ENCODE measurements at regions not wholly inside any gene's neighbourhood (a gene's known extent, or its start where the extent isn't known, plus 50 kb on each side); places are given as distances from the start of the nearest gene placed in this dataset.

DNA sequence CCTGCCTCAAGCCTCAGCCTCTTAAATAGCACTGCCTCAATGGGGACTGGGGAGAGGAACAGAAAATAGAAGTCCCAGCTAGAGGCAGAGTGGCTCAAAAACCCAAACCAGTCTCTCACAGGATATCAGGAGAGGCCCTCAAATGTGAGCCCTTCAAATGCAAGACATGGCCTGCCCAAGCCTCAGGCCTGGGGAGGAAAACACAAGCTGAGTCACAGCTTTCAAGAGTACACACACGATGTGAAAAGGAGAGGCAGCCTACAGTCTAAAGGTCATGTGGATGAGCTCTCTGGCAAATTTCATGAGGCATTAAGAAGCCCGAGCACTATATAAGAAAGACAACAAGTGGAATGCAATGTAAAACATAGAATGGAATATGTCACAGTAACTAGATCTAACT, 316.6 kb upstream of the MEX3C start:
- no peaks in the 10 kb centered on the region for H3K36me3 ChIP-seq (ENCODE audit: control insufficient read depth, insufficient read depth, low read length)
- no peak for DNase-seq (ENCODE audit: extremely low read depth, insufficient read length)
- no peaks in the 10 kb centered on the region for H3K27me3 ChIP-seq (replicated peaks; ENCODE audit: control insufficient read depth, insufficient read depth, low read length)
- TF ChIP-seq, protein P1, sequence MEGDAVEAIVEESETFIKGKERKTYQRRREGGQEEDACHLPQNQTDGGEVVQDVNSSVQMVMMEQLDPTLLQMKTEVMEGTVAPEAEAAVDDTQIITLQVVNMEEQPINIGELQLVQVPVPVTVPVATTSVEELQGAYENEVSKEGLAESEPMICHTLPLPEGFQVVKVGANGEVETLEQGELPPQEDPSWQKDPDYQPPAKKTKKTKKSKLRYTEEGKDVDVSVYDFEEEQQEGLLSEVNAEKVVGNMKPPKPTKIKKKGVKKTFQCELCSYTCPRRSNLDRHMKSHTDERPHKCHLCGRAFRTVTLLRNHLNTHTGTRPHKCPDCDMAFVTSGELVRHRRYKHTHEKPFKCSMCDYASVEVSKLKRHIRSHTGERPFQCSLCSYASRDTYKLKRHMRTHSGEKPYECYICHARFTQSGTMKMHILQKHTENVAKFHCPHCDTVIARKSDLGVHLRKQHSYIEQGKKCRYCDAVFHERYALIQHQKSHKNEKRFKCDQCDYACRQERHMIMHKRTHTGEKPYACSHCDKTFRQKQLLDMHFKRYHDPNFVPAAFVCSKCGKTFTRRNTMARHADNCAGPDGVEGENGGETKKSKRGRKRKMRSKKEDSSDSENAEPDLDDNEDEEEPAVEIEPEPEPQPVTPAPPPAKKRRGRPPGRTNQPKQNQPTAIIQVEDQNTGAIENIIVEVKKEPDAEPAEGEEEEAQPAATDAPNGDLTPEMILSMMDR (IDR thresholded peaks at IDR 0.05; ENCODE audit: insufficient read depth, low read length, poor library complexity, severe bottlenecking) = no peak
- H3K4me3 ChIP-seq (replicated peaks; ENCODE audit: low read depth, low read length) = no peak overlapping the region

DNA sequence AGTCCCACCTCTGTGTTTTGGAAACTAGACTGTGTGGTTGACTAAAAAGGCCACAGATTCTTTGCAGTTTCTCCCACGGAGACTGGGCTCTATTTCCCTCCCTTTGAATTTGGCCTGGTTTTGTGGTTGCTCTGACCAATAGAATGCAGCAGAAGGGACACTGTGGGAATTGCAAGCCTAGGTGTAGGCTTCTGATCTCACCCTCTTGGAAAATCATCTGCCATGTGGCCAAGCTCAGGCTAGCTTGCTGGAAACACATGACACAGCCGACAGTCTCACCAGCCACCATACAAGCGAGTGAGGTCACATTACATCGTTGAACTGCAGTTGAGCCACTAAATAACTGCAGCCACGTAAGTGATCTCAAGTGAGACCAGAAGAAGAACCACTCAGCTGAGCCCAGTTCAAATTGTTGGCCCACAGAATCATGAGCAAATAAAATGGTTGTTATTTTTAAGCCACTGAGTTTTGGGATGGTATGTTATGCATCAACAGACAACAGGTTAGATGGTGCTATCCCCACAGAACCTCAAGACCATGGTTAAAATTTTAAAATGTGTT, 319.1 kb upstream of the MEX3C start:
- no peaks in the 10 kb centered on the region for H3K36me3 ChIP-seq (ENCODE audit: control insufficient read depth, insufficient read depth, low read length)
- H3K27me3 ChIP-seq (replicated peaks; ENCODE audit: control insufficient read depth, insufficient read depth, low read length) = no peaks in the 10 kb centered on the region
- H3K4me3 ChIP-seq (replicated peaks; ENCODE audit: low read depth, low read length) = no peak overlapping the region
- no peak for DNase-seq (ENCODE audit: extremely low read depth, insufficient read length)
- TF ChIP-seq, protein P1 (IDR thresholded peaks at IDR 0.05; ENCODE audit: insufficient read depth, low read length, poor library complexity, severe bottlenecking) = no peak

DNA sequence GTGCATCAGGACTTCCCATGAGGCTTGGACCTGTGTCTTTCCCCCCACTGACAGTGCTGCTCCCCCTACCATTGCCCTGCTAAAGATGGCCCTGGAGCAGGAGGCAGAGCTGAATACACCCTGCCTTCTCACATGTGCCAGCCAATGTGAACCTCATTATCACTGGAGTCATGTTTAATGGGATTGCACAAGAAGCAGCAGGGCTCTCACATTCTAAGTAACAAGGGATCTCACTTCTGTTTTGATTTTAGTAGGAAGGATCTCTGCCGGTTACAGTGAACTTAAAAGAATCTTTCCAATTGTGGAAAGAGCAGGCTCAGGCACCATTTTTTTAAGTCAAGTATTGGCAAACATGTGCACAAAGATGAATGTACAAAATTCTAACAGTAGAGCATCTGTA, 322.1 kb upstream of the MEX3C start:
- TF ChIP-seq, protein P1 (IDR thresholded peaks at IDR 0.05; ENCODE audit: insufficient read depth, low read length, poor library complexity, severe bottlenecking) = no peak
- no peaks in the 10 kb centered on the region for H3K36me3 ChIP-seq (ENCODE audit: control insufficient read depth, insufficient read depth, low read length)
- H3K4me3 ChIP-seq (replicated peaks; ENCODE audit: low read depth, low read length) = no peak overlapping the region
- H3K27me3 ChIP-seq (replicated peaks; ENCODE audit: control insufficient read depth, insufficient read depth, low read length) = no peaks in the 10 kb centered on the region
- DNase-seq (ENCODE audit: extremely low read depth, insufficient read length) = no peak

GRCh38 chr18:51520676-51521180, 323.2 kb upstream of the MEX3C start:
- Histone ChIP-seq H3K36me3 (ENCODE audit: control insufficient read depth, insufficient read depth, low read length) (no peaks in the 10 kb centered on the region), H3K4me3 (replicated peaks; ENCODE audit: low read depth, low read length) (no peak overlapping the region), H3K27me3 (replicated peaks; ENCODE audit: control insufficient read depth, insufficient read depth, low read length) (no peaks in the 10 kb centered on the region)
- TF ChIP-seq, protein P1 (IDR thresholded peaks at IDR 0.05; ENCODE audit: insufficient read depth, low read length, poor library complexity, severe bottlenecking) = no peak
- DNase-seq (ENCODE audit: extremely low read depth, insufficient read length) = no peak

GRCh38 chr18:51522338-51522737, 324.9 kb upstream of the MEX3C start:
- Histone ChIP-seq H3K27me3 (replicated peaks; ENCODE audit: control insufficient read depth, insufficient read depth, low read length) (no peaks in the 10 kb centered on the region), H3K4me3 (replicated peaks; ENCODE audit: low read depth, low read length) (no peak overlapping the region), H3K36me3 (ENCODE audit: control insufficient read depth, insufficient read depth, low read length) (no peaks in the 10 kb centered on the region)
- no peak for DNase-seq (ENCODE audit: extremely low read depth, insufficient read length)
- TF ChIP-seq, protein P1 (IDR thresholded peaks at IDR 0.05; ENCODE audit: insufficient read depth, low read length, poor library complexity, severe bottlenecking) = no peak

DNA sequence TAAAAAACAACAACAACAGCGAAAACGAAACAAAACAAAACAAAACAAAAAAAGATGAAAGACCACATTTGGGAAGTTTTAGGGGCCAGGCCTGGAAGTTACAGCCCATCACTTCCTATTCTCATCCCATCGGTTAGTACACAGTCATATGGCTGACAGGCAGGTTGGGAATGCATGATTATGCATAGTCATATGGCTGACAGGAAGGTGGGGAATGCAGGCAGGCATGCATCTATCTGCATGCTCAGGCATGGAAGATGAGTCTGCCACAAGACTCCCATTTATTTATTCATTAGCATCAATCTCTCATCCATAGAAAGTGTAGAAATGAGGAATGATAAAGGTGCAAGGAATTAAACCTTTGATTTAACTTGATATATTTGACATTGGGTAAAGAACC, 325.3 kb upstream of the MEX3C start:
- TF ChIP-seq, protein P1 (IDR thresholded peaks at IDR 0.05; ENCODE audit: insufficient read depth, low read length, poor library complexity, severe bottlenecking) = no peak
- H3K36me3 ChIP-seq (ENCODE audit: control insufficient read depth, insufficient read depth, low read length) = no peaks in the 10 kb centered on the region
- H3K27me3 ChIP-seq (replicated peaks; ENCODE audit: control insufficient read depth, insufficient read depth, low read length) = no peaks in the 10 kb centered on the region
- DNase-seq (ENCODE audit: extremely low read depth, insufficient read length) = no peak
- H3K4me3 ChIP-seq (replicated peaks; ENCODE audit: low read depth, low read length) = no peak overlapping the region

Measured in GM06990 (cell line).